Endothelial cell of umbilical vein (primary cell): ENCODE measurements at regions not wholly inside any gene's neighbourhood (a gene's known extent, or its start where the extent isn't known, plus 50 kb on each side); places are given as distances from the start of the nearest gene placed in this dataset.

Experiments used
- BruUV-seq: library from RNA; stranded (reverse); fragments of 400-500 nt; replicated peaks from 2 replicates; lab custom pipeline; 2021; lab: Mats Ljungman, UMichigan
- CTCF ChIA-PET: fragments of 300-600, 350-600 bp; sonication (Branson Sonifier 250); formaldehyde crosslinking; loops from one replicate; lab custom pipeline; 2021; ENCODE audit warnings: antibody characterized with exemption, inconsistent platforms; lab: Charles Lee
- POLR2A ChIA-PET: fragments of 300-600, 350-600 bp; sonication (Branson Sonifier 250); formaldehyde crosslinking; loops from one replicate; lab custom pipeline; 2021; ENCODE audit warnings: antibody characterized with exemption, inconsistent platforms; lab: Charles Lee
- DNase-seq: peaks from one replicate; pipeline ENCODE4 v3.0.0-alpha.2; 2011; ENCODE audit warnings: low read depth, low spot score
- FAIRE-seq: peaks from 2 replicates; lab custom pipeline; 2011; peaks lifted over from hg19 to GRCh38; lab: Jason Lieb, UNC
- H2AFZ ChIP-seq: 2 replicates; pipeline ENCODE4 v1.6.0; 2012; ENCODE audit warnings: low read depth, low read length, control low read depth, inconsistent platforms
- H3K27ac ChIP-seq: 2 replicates; pipeline ENCODE4 v1.5.1; 2011; ENCODE audit warnings: low read depth, mild to moderate bottlenecking, control low read depth, low read length, moderate library complexity; ENCODE audit not compliant: insufficient read depth
- H3K27me3 ChIP-seq, 2 experiments: 2 replicates each; pipeline versions ENCODE4 v1.6.0 to v1.6.1; 2011; ENCODE audit warnings: low read length in 2 of 2, mixed read lengths in 1 of 2; ENCODE audit not compliant: control insufficient read depth in 2 of 2, insufficient read depth in 2 of 2
- H3K36me3 ChIP-seq, 2 experiments: 2 replicates in 1 of 2; 3 replicates in 1 of 2; pipeline ENCODE4 v1.5.1; 2011; ENCODE audit warnings: low read length in 2 of 2, mild to moderate bottlenecking in 1 of 2, moderate library complexity in 1 of 2; ENCODE audit not compliant: control insufficient read depth in 2 of 2, insufficient read depth in 2 of 2; ENCODE audit errors: extremely low read depth in 1 of 2
- H3K4me1 ChIP-seq: 3 replicates; pipeline ENCODE4 v1.5.1; 2011; ENCODE audit warnings: mild to moderate bottlenecking, low read length; ENCODE audit not compliant: control insufficient read depth, insufficient read depth; ENCODE audit errors: extremely low read depth
- H3K4me2 ChIP-seq: 2 replicates; pipeline ENCODE4 v1.6.1; 2011; ENCODE audit warnings: low read length, control low read depth, mixed read lengths; ENCODE audit not compliant: insufficient read depth
- H3K4me3 ChIP-seq, 3 experiments: fragments of 200-600 bp in 1 of 3; sonication (generic), shearing (Covaris generic) in 1 of 3; replicated peaks in 1 of 3; 2 replicates each; pipeline ENCODE4 v1.5.1; 2011 to 2016; ENCODE audit warnings: control low read depth in 3 of 3, low read length in 3 of 3, mild to moderate bottlenecking in 2 of 3, inconsistent platforms in 1 of 3, low read depth in 1 of 3, moderate library complexity in 1 of 3; ENCODE audit not compliant: insufficient read depth in 1 of 3
- H3K79me2 ChIP-seq: 2 replicates; pipeline ENCODE4 v1.6.0; 2012; ENCODE audit warnings: low read length, inconsistent platforms; ENCODE audit not compliant: control insufficient read depth, insufficient read depth
- H3K9ac ChIP-seq: replicated peaks from 2 replicates; pipeline ENCODE3; 2011; ENCODE audit warnings: low read length, control low read depth; ENCODE audit not compliant: insufficient read depth; ENCODE audit errors: extremely low read depth
- H3K9me1 ChIP-seq: replicated peaks from 3 replicates; pipeline ENCODE4 v1.6.0; 2011; ENCODE audit warnings: mild to moderate bottlenecking, low read length; ENCODE audit not compliant: control insufficient read depth, insufficient read depth; ENCODE audit errors: extremely low read depth
- H3K9me3 ChIP-seq: replicated peaks from 2 replicates; pipeline ENCODE4 v1.5.1; 2012; ENCODE audit warnings: low read length, inconsistent platforms; ENCODE audit not compliant: control insufficient read depth, insufficient read depth
- H4K20me1 ChIP-seq: replicated peaks from 2 replicates; pipeline ENCODE3; 2011; ENCODE audit warnings: mild to moderate bottlenecking, low read length; ENCODE audit not compliant: control insufficient read depth, insufficient read depth; ENCODE audit errors: extremely low read depth
- CTCF ChIP-seq, 2 donors: IDR thresholded peaks; 1 replicate in 1 of 2; 2 replicates in 1 of 2; pipeline ENCODE4 v1.5.1; 2011; ENCODE audit warnings: low read length in 2 of 2, mild to moderate bottlenecking in 2 of 2, moderate library complexity in 2 of 2, control low read depth in 1 of 2, inconsistent platforms in 1 of 2, low read depth in 1 of 2; ENCODE audit not compliant: insufficient read depth in 1 of 2; ENCODE audit errors: extremely low read depth in 1 of 2
- EZH2 ChIP-seq: IDR thresholded peaks from 2 replicates; pipeline ENCODE4 v1.6.1; 2012; ENCODE audit warnings: borderline replicate concordance, low read depth, mild to moderate bottlenecking, moderate library complexity, low read length, inconsistent platforms; ENCODE audit not compliant: severe bottlenecking
- GATA2 ChIP-seq: IDR thresholded peaks from 2 replicates; pipeline ENCODE4 v1.7.0; 2011; ENCODE audit warnings: low read depth, mild to moderate bottlenecking, moderate library complexity, mixed read lengths, low read length; ENCODE audit not compliant: insufficient read length, insufficient read depth
- JUN ChIP-seq: IDR thresholded peaks from 2 replicates; pipeline ENCODE4 v1.6.1; 2011; ENCODE audit warnings: borderline replicate concordance, low read depth; ENCODE audit not compliant: insufficient read length, insufficient read depth
- MYC ChIP-seq: IDR thresholded peaks from one replicate; pipeline ENCODE4 v1.6.1; 2011; ENCODE audit warnings: mild to moderate bottlenecking, low read depth, low read length
- POLR2AphosphoS5 ChIP-seq: IDR thresholded peaks from 2 replicates; pipeline ENCODE4 v1.6.1; 2012; ENCODE audit warnings: low read depth, mild to moderate bottlenecking, control low read depth, low read length, moderate library complexity; ENCODE audit not compliant: insufficient read depth
- dilution Hi-C: fragments of 300-500 bp; cut with MboI; formaldehyde crosslinking; loops from one replicate; pipeline ENCODE4 v1.15.0; 2019; ENCODE audit warnings: low sequenced_read_pairs; ENCODE audit not compliant: extremely low pct_ligation_motif_present
- intact Hi-C: fragments of 100-400 bp; cut with micrococcal nuclease; formaldehyde crosslinking; loops from one replicate; pipeline ENCODE4 v1.10.0; 2022

GRCh38 chr19:30170081-30170480, 202.1 kb upstream of the ZNF536 start:
- H3K4me1 ChIP-seq, result no peaks in the 10 kb centered on the region
- ChIA-PET POLR2A (no interaction called here), CTCF (no interaction called here)
- intact Hi-C loops (no loop called here), dilution Hi-C loops (no loop called here)
- no peaks in the 10 kb centered on the region for H3K36me3 ChIP-seq
- no peak overlapping the region for H3K4me2 ChIP-seq
- no TSS peak for BruUV-seq
- H3K9ac ChIP-seq, result no peak overlapping the region
- H4K20me1 ChIP-seq, result no peaks in the 10 kb centered on the region
- DNase-seq (no peak), FAIRE-seq (no peak)
- H3K79me2 ChIP-seq, result no peaks in the 10 kb centered on the region
- peaks cover 2% of the 10 kb centered on the region for H3K9me3 ChIP-seq
- no peak overlapping the region for H2AFZ ChIP-seq
- H3K27ac ChIP-seq, result no peak overlapping the region
- H3K9me1 ChIP-seq, result no peaks in the 10 kb centered on the region
- no peaks in the 10 kb centered on the region for H3K27me3 ChIP-seq
- no peak for TF ChIP-seq GATA2
- TF ChIP-seq EZH2, result no peak
- TF ChIP-seq CTCF (IDR thresholded peaks at IDR 0.05; ENCODE audit: extremely low read depth in 1 of 2, insufficient read depth in 1 of 2, low read depth in 1 of 2, low read length in 2 of 2), result no peak
- H3K4me3 ChIP-seq, result no peak overlapping the region

GRCh38 chr19:30170495-30171137, 201.6 kb upstream of the ZNF536 start:
- H3K27me3 ChIP-seq, result no peaks in the 10 kb centered on the region
- no peak overlapping the region for H3K4me3 ChIP-seq
- H3K36me3 ChIP-seq, result no peaks in the 10 kb centered on the region
- no peak overlapping the region for H3K9ac ChIP-seq
- dilution Hi-C loops (no loop called here), intact Hi-C loops (no loop called here)
- ChIA-PET CTCF (no interaction called here), POLR2A (no interaction called here)
- H3K4me1 ChIP-seq, result no peaks in the 10 kb centered on the region
- FAIRE-seq (no peak), DNase-seq (no peak)
- no TSS peak for BruUV-seq
- no peak overlapping the region for H3K4me2 ChIP-seq
- TF ChIP-seq EZH2 (no peak), MYC (no peak), CTCF (IDR thresholded peaks at IDR 0.05; ENCODE audit: extremely low read depth in 1 of 2, insufficient read depth in 1 of 2, low read depth in 1 of 2, low read length in 2 of 2) (no peak), POLR2AphosphoS5 (no peak), JUN (no peak)
- H3K9me3 ChIP-seq, result no peaks in the 10 kb centered on the region
- H4K20me1 ChIP-seq, result no peaks in the 10 kb centered on the region
- H2AFZ ChIP-seq, result no peak overlapping the region
- H3K27ac ChIP-seq, result no peak overlapping the region
- no peaks in the 10 kb centered on the region for H3K9me1 ChIP-seq
- H3K79me2 ChIP-seq, result no peaks in the 10 kb centered on the region
